ENCODE measurements at regions not wholly inside any gene's neighbourhood (a gene's known extent, or its start where the extent isn't known, plus 50 kb on each side); places are given as distances from the start of the nearest gene placed in this dataset.

DNA sequence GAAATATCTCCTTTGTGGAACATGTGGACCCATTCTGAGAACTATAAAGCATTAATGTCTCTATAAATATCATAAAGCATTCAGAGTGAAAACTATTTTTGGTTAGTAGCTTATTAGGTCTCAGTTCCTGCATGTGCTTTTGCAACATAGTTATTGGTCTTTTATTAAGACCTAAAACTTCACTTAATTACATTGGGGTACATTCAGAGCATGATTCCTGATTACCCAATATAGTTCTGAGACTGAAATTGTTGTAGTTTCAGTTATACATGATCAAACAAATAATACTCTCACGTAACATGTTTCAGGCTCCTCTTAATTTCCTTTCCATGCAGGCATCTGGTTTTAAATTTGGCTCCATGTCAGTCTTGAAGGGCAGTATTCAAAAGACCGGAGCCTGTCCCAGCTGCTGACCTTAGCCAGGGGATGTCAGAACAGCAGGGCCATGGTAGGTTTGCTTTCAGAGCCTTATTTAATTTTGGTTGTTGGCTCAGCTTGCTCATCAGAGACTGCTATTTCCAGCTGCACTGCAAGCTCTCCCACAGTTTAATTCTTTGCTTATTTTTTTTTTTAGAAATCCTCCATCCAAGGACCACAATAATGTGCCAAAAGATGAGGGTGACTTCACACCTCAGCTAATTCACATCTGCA, 447.8 kb upstream of the FZD8 start:
- no peaks in the 10 kb centered on the region for H3K27me3 ChIP-seq
- H3K4me3 ChIP-seq, result no peak overlapping the region
- FAIRE-seq, result no peak
- TF ChIP-seq, protein P1, sequence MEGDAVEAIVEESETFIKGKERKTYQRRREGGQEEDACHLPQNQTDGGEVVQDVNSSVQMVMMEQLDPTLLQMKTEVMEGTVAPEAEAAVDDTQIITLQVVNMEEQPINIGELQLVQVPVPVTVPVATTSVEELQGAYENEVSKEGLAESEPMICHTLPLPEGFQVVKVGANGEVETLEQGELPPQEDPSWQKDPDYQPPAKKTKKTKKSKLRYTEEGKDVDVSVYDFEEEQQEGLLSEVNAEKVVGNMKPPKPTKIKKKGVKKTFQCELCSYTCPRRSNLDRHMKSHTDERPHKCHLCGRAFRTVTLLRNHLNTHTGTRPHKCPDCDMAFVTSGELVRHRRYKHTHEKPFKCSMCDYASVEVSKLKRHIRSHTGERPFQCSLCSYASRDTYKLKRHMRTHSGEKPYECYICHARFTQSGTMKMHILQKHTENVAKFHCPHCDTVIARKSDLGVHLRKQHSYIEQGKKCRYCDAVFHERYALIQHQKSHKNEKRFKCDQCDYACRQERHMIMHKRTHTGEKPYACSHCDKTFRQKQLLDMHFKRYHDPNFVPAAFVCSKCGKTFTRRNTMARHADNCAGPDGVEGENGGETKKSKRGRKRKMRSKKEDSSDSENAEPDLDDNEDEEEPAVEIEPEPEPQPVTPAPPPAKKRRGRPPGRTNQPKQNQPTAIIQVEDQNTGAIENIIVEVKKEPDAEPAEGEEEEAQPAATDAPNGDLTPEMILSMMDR (IDR thresholded peaks at IDR 0.05), result no peak
- ATAC-seq, result no peak
- H3K36me3 ChIP-seq, result no peaks in the 10 kb centered on the region
- no peaks in the 10 kb centered on the region for H3K4me1 ChIP-seq
- H3K9me3 ChIP-seq, result no peaks in the 10 kb centered on the region
- intact Hi-C loops (cut with DNase I), result no loop called here
- no peak for DNase-seq
- WGBS, 2 donors, result 66 to 70% methylated on average over 2 of the region's 2 CpGs
- no peak overlapping the region for H3K27ac ChIP-seq

GRCh38 chr10:36087006-36088005, 445.2 kb upstream of the FZD8 start:
- no peaks in the 10 kb centered on the region for H3K27me3 ChIP-seq
- DNase-seq, result no peak

DNA sequence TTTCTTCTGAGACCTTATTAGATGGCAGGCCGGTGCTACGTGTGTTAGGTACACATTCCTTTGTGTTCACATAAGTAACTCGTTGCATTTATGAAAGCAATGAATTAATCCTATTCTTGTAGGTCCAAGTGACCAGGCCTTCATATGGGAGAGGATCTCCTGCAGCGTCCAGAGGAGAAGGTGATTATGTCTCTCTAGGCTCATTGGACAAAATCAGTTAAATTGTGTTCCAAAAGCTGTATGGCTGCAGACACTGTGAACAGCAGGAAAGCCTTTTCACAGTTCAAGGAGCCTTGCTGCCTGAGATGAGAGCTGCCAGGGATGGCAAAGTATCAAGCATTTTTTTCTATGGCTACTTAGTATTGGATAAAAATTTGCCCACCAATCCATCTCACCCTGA, 433.1 kb upstream of the FZD8 start:
- H3K4me3 ChIP-seq, result no peak overlapping the region
- TF ChIP-seq, protein P1 (IDR thresholded peaks at IDR 0.05), result no peak
- WGBS, 2 donors, result 56 to 58% methylated on average over 4 of the region's 4 CpGs
- no peak overlapping the region for H3K27ac ChIP-seq
- no peak for DNase-seq
- no peaks in the 10 kb centered on the region for H3K4me1 ChIP-seq
- no peaks in the 10 kb centered on the region for H3K9me3 ChIP-seq
- no peaks in the 10 kb centered on the region for H3K27me3 ChIP-seq
- intact Hi-C loops (cut with DNase I), result no loop called here
- H3K36me3 ChIP-seq, result no peaks in the 10 kb centered on the region
- ATAC-seq, result no peak
- no peak for FAIRE-seq

More at GRCh38 chr10:36087006-36088005, 445.2 kb upstream of the FZD8 start:
- ATAC-seq (no peak), FAIRE-seq (no peak)
- intact Hi-C loops (cut with DNase I), result no loop called here
- no peak overlapping the region for H3K27ac ChIP-seq
- H3K9me3 ChIP-seq, result no peaks in the 10 kb centered on the region
- H3K4me1 ChIP-seq, result no peaks in the 10 kb centered on the region
- no peak overlapping the region for H3K4me3 ChIP-seq
- no peaks in the 10 kb centered on the region for H3K36me3 ChIP-seq
- TF ChIP-seq, protein P1 (IDR thresholded peaks at IDR 0.05), result no peak
- WGBS, 2 donors, result 67 to 82% methylated on average over 10 of the region's 10 CpGs

DNA sequence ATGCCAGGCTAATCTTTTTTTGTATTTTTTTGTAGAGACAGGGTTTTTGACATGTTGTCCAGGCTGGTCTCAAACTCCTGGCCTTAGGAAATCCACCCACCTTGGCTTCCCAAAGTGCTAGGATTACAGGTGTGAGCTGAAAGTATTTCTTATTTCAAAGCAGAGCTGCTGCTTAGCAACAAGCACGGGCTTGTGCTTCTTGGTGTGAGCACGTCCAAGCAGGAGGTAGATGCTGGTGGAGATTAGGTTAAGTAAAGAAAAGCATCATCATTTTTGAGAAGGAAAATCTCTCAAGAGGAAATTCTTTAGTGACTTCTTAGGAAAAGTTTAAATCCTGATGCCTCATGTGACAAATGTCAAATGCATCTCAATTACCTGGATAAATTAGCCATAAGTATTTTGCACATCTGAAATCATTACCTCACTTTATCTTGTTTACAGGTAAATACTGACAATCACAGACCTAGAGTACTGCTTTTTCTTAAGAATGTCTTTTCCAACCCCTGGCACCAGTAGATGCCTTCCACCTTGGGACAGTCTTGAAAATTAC, 431.8 kb upstream of the FZD8 start:
- intact Hi-C loops (cut with DNase I), result no loop called here
- TF ChIP-seq, protein P1 (IDR thresholded peaks at IDR 0.05), result no peak
- H3K4me3 ChIP-seq, result no peak overlapping the region
- H3K27ac ChIP-seq, result no peak overlapping the region
- 32 to 52% methylated on average over 2 of the region's 2 CpGs for WGBS, 2 donors
- ATAC-seq (no peak), FAIRE-seq (no peak), DNase-seq (no peak)
- H3K4me1 ChIP-seq, result no peaks in the 10 kb centered on the region
- H3K9me3 ChIP-seq, result no peaks in the 10 kb centered on the region
- H3K27me3 ChIP-seq, result no peaks in the 10 kb centered on the region
- H3K36me3 ChIP-seq, result no peaks in the 10 kb centered on the region
